Right lobe of liver (tissue), 4 donors: ENCODE measurements at regions not wholly inside any gene's neighbourhood (a gene's known extent, or its start where the extent isn't known, plus 50 kb on each side); places are given as distances from the start of the nearest gene placed in this dataset.

ENCODE experiments used
- POLR2A ChIP-seq: fragments of 450-650 bp; IDR thresholded peaks from one replicate; pipeline ENCODE4 v1.6.1; 2017; ENCODE audit warnings: antibody characterized with exemption, mild to moderate bottlenecking
- TF ChIP-seq, protein P1 (sequence below), 4 donors: fragments of 200-600 bp in 3 of 4; fragments of 450-650 bp in 1 of 4; IDR thresholded peaks; one replicate each; pipeline versions ENCODE4 v1.5.1 to v1.8.0; 2016 to 2022; ENCODE audit warnings: antibody characterized with exemption in 4 of 4, mild to moderate bottlenecking in 2 of 4
- donor health status: DM: no; HTN: no; CAD: no.
- donor health status: DM: no; HTN: no; CAD: no.
- donor health status: DM: no; HTN: yes; CAD: no.

- TF ChIP-seq, protein P1, sequence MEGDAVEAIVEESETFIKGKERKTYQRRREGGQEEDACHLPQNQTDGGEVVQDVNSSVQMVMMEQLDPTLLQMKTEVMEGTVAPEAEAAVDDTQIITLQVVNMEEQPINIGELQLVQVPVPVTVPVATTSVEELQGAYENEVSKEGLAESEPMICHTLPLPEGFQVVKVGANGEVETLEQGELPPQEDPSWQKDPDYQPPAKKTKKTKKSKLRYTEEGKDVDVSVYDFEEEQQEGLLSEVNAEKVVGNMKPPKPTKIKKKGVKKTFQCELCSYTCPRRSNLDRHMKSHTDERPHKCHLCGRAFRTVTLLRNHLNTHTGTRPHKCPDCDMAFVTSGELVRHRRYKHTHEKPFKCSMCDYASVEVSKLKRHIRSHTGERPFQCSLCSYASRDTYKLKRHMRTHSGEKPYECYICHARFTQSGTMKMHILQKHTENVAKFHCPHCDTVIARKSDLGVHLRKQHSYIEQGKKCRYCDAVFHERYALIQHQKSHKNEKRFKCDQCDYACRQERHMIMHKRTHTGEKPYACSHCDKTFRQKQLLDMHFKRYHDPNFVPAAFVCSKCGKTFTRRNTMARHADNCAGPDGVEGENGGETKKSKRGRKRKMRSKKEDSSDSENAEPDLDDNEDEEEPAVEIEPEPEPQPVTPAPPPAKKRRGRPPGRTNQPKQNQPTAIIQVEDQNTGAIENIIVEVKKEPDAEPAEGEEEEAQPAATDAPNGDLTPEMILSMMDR (IDR thresholded peaks at IDR 0.05): no peak
- TF ChIP-seq POLR2A: no peak
Measured at GRCh38 chr13:83515268-83516015, 366.8 kb downstream of the SLITRK1 start.
